IMR-90 (cell line): ENCODE measurements at regions not wholly inside any gene's neighbourhood (a gene's known extent, or its start where the extent isn't known, plus 50 kb on each side); places are given as distances from the start of the nearest gene placed in this dataset.

ENCODE experiments used
- ATAC-seq: fragments of 200-7000 bp; cut with Tn5 transposase; 2 replicates; pipeline ENCODE4 v1.9.1; 2020; ENCODE audit warnings: low read depth, mild to moderate bottlenecking, moderate library complexity
- BruUV-seq: library from RNA; stranded (reverse); fragments of 400-500 nt; replicated peaks from 2 replicates; lab custom pipeline; 2021; lab: Mats Ljungman, UMichigan
- CTCF ChIA-PET: fragments of 300-600 bp; formaldehyde crosslinking; extraction: SDS; loops from one replicate; lab custom pipeline; 2021; ENCODE audit warnings: antibody characterized with exemption; lab: Yijun Ruan, JAX
- POLR2A ChIA-PET: fragments of 300-600 bp; sonication (Branson Sonifier 250); formaldehyde crosslinking; loops from one replicate; lab custom pipeline; 2022; ENCODE audit warnings: antibody characterized with exemption; ENCODE audit not compliant: unreplicated experiment; lab: Charles Lee
- DNase-seq: peaks from one replicate; pipeline ENCODE4 v3.0.0; 2013
- H2AFZ ChIP-seq: replicated peaks from 2 replicates; pipeline ENCODE3; 2013; ENCODE audit warnings: low read length, mild to moderate bottlenecking; ENCODE audit not compliant: poor library complexity
- H2AK5ac ChIP-seq: 2 replicates; pipeline ENCODE4 v1.6.1; 2013; ENCODE audit warnings: low read depth, low read length, inconsistent platforms
- H2AK9ac ChIP-seq: replicated peaks from 2 replicates; pipeline ENCODE3; 2013; ENCODE audit warnings: mild to moderate bottlenecking, low read depth, low read length, moderate library complexity; ENCODE audit not compliant: poor library complexity
- H2BK120ac ChIP-seq: 2 replicates; pipeline ENCODE4 v1.6.1; 2013; ENCODE audit warnings: low read depth, low read length, inconsistent platforms
- H2BK15ac ChIP-seq: 3 replicates; pipeline ENCODE4 v1.6.1; 2013; ENCODE audit warnings: low read depth, low read length, inconsistent platforms
- H2BK20ac ChIP-seq: 2 replicates; pipeline ENCODE4 v1.6.1; 2013; ENCODE audit warnings: low read depth, mild to moderate bottlenecking, inconsistent platforms, low read length, moderate library complexity
- H2BK5ac ChIP-seq: 2 replicates; pipeline ENCODE4 v1.6.1; 2013; ENCODE audit warnings: mild to moderate bottlenecking, low read depth, low read length, inconsistent platforms; ENCODE audit not compliant: poor library complexity, severe bottlenecking
- H3K14ac ChIP-seq: replicated peaks from 2 replicates; pipeline ENCODE4 v1.6.1; 2013; ENCODE audit warnings: low read depth, low read length, inconsistent platforms
- H3K18ac ChIP-seq: 2 replicates; pipeline ENCODE4 v1.6.1; 2013; ENCODE audit warnings: low read depth, low read length, control low read depth
- H3K23ac ChIP-seq: 2 replicates; pipeline ENCODE4 v1.6.1; 2013; ENCODE audit warnings: low read depth, low read length, inconsistent platforms
- H3K27ac ChIP-seq: 2 replicates; pipeline ENCODE4 v1.5.1; 2013; ENCODE audit warnings: mild to moderate bottlenecking, control low read depth, low read length; ENCODE audit not compliant: insufficient read depth
- H3K27me3 ChIP-seq: 2 replicates; pipeline ENCODE4 v1.6.1; 2013; ENCODE audit warnings: low read length; ENCODE audit not compliant: control insufficient read depth, insufficient read depth
- H3K36me3 ChIP-seq: 2 replicates; pipeline ENCODE4 v1.6.1; 2013; ENCODE audit warnings: low read length, mixed read lengths; ENCODE audit not compliant: control insufficient read depth, insufficient read depth
- H3K4ac ChIP-seq: 2 replicates; pipeline ENCODE4 v1.6.1; 2013; ENCODE audit warnings: low read depth, low read length, inconsistent platforms
- H3K4me1 ChIP-seq: 2 replicates; pipeline ENCODE4 v1.6.1; 2013; ENCODE audit warnings: low read length, mixed read lengths; ENCODE audit not compliant: control insufficient read depth, insufficient read depth
- H3K4me2 ChIP-seq: 2 replicates; pipeline ENCODE4 v1.6.1; 2013; ENCODE audit warnings: low read depth, mild to moderate bottlenecking, control low read depth, low read length, moderate library complexity
- H3K4me3 ChIP-seq: 2 replicates; pipeline ENCODE4 v1.5.1; 2013; ENCODE audit warnings: low read depth, mild to moderate bottlenecking, control low read depth, low read length, moderate library complexity; ENCODE audit not compliant: insufficient read depth
- H3K56ac ChIP-seq: 2 replicates; pipeline ENCODE4 v1.6.1; 2013; ENCODE audit warnings: low read length, inconsistent platforms; ENCODE audit not compliant: insufficient read depth; ENCODE audit errors: extremely low read depth
- H3K79me1 ChIP-seq, 2 experiments: 2 replicates each; pipeline ENCODE4 v1.6.1; 2013; ENCODE audit warnings: low read length in 2 of 2, inconsistent platforms in 1 of 2, low read depth in 1 of 2
- H3K9ac ChIP-seq: 2 replicates; pipeline ENCODE4 v1.6.1; 2013; ENCODE audit warnings: low read depth, low read length, control low read depth
- H3K9me1 ChIP-seq: 2 replicates; pipeline ENCODE4 v1.6.1; 2013; ENCODE audit warnings: low read length, inconsistent platforms; ENCODE audit not compliant: insufficient read depth
- H3K9me3 ChIP-seq: 2 replicates; pipeline ENCODE4 v1.6.1; 2013; ENCODE audit warnings: low read length; ENCODE audit not compliant: control insufficient read depth, insufficient read depth
- H4K20me1 ChIP-seq: 2 replicates; pipeline ENCODE4 v1.6.1; 2013; ENCODE audit warnings: low read length, inconsistent platforms; ENCODE audit not compliant: insufficient read depth
- H4K5ac ChIP-seq: 2 replicates; pipeline ENCODE4 v1.6.1; 2013; ENCODE audit warnings: mild to moderate bottlenecking, low read depth, low read length, control low read depth
- H4K8ac ChIP-seq, 2 experiments: 2 replicates each; pipeline ENCODE4 v1.6.1; 2013; ENCODE audit warnings: low read depth in 2 of 2, low read length in 2 of 2, control low read depth in 1 of 2, inconsistent platforms in 1 of 2
- H4K91ac ChIP-seq: 2 replicates; pipeline ENCODE4 v1.6.1; 2013; ENCODE audit warnings: low read depth, low read length, inconsistent platforms; ENCODE audit not compliant: insufficient read depth
- BHLHE40 ChIP-seq: fragments of 150-350 bp; IDR thresholded peaks from 2 replicates; pipeline ENCODE4 v1.6.1; 2016; ENCODE audit warnings: mild to moderate bottlenecking, low read depth, low read length
- CEBPB ChIP-seq: IDR thresholded peaks from 2 replicates; pipeline ENCODE4 v1.6.1; 2012; ENCODE audit warnings: low read depth, low read length, improper control_type of control experiment
- FOS ChIP-seq: fragments of 150-350 bp; IDR thresholded peaks from 2 replicates; pipeline ENCODE4 v1.6.1; 2016; ENCODE audit warnings: low read depth, low read length
- MAFK ChIP-seq: IDR thresholded peaks from 2 replicates; pipeline ENCODE4 v1.6.1; 2012; ENCODE audit warnings: low read depth, low read length, improper control_type of control experiment
- MAZ ChIP-seq: IDR thresholded peaks from 2 replicates; pipeline ENCODE4 v1.6.1; 2012; ENCODE audit warnings: low read depth, mild to moderate bottlenecking, low read length, improper control_type of control experiment, moderate library complexity, borderline replicate concordance
- NFE2L2 ChIP-seq: fragments of 150-350 bp; IDR thresholded peaks from 2 replicates; pipeline ENCODE4 v1.6.1; 2016; ENCODE audit warnings: low read depth, mild to moderate bottlenecking, low read length
- RAD21 ChIP-seq: IDR thresholded peaks from 2 replicates; pipeline ENCODE4 v1.6.1; 2012; ENCODE audit warnings: low read length, improper control_type of control experiment
- RCOR1 ChIP-seq: IDR thresholded peaks from 2 replicates; pipeline ENCODE4 v1.6.1; 2012; ENCODE audit warnings: mild to moderate bottlenecking, low read length, improper control_type of control experiment; ENCODE audit not compliant: insufficient replicate concordance
- dilution Hi-C: fragments of 300-500 bp; cut with HindIII; formaldehyde crosslinking; loops from one replicate; pipeline ENCODE4 v1.14.3; 2018; ENCODE audit warnings: low sequenced_read_pairs; ENCODE audit not compliant: unreplicated experiment
- in situ Hi-C: fragments of 300-500 bp; cut with MboI; formaldehyde crosslinking; loops from 3 replicates; pipeline ENCODE4 v1.14.3; 2019; ENCODE audit warnings: low sequenced_read_pairs, inconsistent platforms, mixed read lengths
- intact Hi-C: fragments of 100-400 bp; cut with micrococcal nuclease; formaldehyde crosslinking; loops from 2 replicates; pipeline ENCODE4 v1.10.0; 2022
- TF ChIP-seq, protein P1 (sequence below): conservative IDR thresholded peaks from 2 replicates; pipeline ENCODE4 v1.5.1; 2012; ENCODE audit warnings: mild to moderate bottlenecking, low read depth, low read length, improper control_type of control experiment
- TF ChIP-seq, protein P2 (sequence below): fragments of 150-350 bp; IDR thresholded peaks from 2 replicates; pipeline ENCODE4 v1.6.1; 2016; ENCODE audit warnings: low read depth, mild to moderate bottlenecking, low read length, moderate library complexity, borderline replicate concordance
- TF ChIP-seq, protein P3 (sequence below): fragments of 150-350 bp; IDR thresholded peaks from 2 replicates; pipeline ENCODE4 v1.6.1; 2017; ENCODE audit warnings: mild to moderate bottlenecking, antibody characterized with exemption, low read length, low read depth

DNA sequence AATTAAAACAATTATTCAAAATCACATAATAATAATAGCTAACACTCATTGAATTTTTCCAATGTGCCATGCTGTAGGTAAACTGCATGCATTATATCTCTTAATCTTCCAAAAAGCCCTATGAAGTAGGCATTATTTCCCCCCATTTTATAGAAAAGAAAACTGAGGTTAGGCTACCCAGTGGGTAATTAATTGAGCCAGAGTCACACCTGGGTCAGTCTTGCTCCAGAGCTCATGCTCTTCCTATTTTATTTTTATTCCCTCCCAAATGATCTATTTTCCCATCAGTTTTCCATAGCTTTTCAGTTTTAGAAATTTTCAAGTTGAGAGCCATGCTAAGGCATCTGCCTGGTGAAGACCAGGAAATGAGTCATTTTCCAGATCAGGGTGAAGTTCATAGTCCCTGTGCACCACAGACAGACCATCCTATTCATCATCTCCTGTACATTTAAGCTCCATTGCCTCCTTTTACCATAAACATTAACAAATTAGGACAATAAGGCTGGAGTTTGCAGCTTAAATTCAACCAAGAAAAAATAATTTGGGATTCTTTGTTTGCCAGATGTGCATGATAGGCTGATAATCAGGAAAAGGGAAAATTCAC is 417.3 kb downstream of the OTOL1 start:
- TF ChIP-seq, protein P1, sequence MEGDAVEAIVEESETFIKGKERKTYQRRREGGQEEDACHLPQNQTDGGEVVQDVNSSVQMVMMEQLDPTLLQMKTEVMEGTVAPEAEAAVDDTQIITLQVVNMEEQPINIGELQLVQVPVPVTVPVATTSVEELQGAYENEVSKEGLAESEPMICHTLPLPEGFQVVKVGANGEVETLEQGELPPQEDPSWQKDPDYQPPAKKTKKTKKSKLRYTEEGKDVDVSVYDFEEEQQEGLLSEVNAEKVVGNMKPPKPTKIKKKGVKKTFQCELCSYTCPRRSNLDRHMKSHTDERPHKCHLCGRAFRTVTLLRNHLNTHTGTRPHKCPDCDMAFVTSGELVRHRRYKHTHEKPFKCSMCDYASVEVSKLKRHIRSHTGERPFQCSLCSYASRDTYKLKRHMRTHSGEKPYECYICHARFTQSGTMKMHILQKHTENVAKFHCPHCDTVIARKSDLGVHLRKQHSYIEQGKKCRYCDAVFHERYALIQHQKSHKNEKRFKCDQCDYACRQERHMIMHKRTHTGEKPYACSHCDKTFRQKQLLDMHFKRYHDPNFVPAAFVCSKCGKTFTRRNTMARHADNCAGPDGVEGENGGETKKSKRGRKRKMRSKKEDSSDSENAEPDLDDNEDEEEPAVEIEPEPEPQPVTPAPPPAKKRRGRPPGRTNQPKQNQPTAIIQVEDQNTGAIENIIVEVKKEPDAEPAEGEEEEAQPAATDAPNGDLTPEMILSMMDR = no peak
- TF ChIP-seq NFE2L2 (no peak), RCOR1 (no peak), RAD21 (no peak), MAZ (no peak), FOS (no peak), CEBPB (no peak), MAFK (no peak), BHLHE40 (no peak)
- TF ChIP-seq, protein P2, sequence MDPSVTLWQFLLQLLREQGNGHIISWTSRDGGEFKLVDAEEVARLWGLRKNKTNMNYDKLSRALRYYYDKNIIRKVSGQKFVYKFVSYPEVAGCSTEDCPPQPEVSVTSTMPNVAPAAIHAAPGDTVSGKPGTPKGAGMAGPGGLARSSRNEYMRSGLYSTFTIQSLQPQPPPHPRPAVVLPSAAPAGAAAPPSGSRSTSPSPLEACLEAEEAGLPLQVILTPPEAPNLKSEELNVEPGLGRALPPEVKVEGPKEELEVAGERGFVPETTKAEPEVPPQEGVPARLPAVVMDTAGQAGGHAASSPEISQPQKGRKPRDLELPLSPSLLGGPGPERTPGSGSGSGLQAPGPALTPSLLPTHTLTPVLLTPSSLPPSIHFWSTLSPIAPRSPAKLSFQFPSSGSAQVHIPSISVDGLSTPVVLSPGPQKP = no peak
- TF ChIP-seq, protein P3, sequence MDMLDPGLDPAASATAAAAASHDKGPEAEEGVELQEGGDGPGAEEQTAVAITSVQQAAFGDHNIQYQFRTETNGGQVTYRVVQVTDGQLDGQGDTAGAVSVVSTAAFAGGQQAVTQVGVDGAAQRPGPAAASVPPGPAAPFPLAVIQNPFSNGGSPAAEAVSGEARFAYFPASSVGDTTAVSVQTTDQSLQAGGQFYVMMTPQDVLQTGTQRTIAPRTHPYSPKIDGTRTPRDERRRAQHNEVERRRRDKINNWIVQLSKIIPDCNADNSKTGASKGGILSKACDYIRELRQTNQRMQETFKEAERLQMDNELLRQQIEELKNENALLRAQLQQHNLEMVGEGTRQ = no peak
- Histone ChIP-seq H3K36me3 (no peaks in the 10 kb centered on the region), H3K4me1 (peaks cover 2% of the 10 kb centered on the region; the same call in 1 of the 2 replicates), H2AK5ac (no peak overlapping the region), H2BK20ac (no peak overlapping the region), H3K23ac (no peak overlapping the region), H3K9ac (no peak overlapping the region), H3K9me3 (no peaks in the 10 kb centered on the region), H3K56ac (no peak overlapping the region), H3K27me3 (no peaks in the 10 kb centered on the region), H3K4ac (no peak overlapping the region), H3K27ac (no peak overlapping the region), H3K18ac (no peak overlapping the region), H4K91ac (no peak overlapping the region), H4K5ac (no peak overlapping the region), H2BK15ac (no peak overlapping the region), H2BK5ac (no peak overlapping the region), H3K9me1 (no peaks in the 10 kb centered on the region), H2BK120ac (no peak overlapping the region), H2AK9ac (no peak overlapping the region), H3K4me3 (no peak overlapping the region), H3K79me1 (no peaks in the 10 kb centered on the region), H3K4me2 (no peak overlapping the region), H4K8ac (no peak overlapping the region), H3K14ac (no peak overlapping the region), H4K20me1 (no peaks in the 10 kb centered on the region), H2AFZ (no peak overlapping the region)
- intact Hi-C loops = loop anchor here (2.0 to 10.0 kb wide), 2 partner anchors 57 to 371 kb away; no protein-coding TSS in a partner anchor
- dilution Hi-C loops = no loop called here
- in situ Hi-C loops = no loop called here
- ATAC-seq = peak; percentile 67
- DNase-seq = peak; percentile 71
- ChIA-PET POLR2A (no interaction called here), CTCF (no interaction called here)
- no TSS peak for BruUV-seq
